ENCODE measurements at regions not wholly inside any gene's neighbourhood (a gene's known extent, or its start where the extent isn't known, plus 50 kb on each side); places are given as distances from the start of the nearest gene placed in this dataset.

DNA sequence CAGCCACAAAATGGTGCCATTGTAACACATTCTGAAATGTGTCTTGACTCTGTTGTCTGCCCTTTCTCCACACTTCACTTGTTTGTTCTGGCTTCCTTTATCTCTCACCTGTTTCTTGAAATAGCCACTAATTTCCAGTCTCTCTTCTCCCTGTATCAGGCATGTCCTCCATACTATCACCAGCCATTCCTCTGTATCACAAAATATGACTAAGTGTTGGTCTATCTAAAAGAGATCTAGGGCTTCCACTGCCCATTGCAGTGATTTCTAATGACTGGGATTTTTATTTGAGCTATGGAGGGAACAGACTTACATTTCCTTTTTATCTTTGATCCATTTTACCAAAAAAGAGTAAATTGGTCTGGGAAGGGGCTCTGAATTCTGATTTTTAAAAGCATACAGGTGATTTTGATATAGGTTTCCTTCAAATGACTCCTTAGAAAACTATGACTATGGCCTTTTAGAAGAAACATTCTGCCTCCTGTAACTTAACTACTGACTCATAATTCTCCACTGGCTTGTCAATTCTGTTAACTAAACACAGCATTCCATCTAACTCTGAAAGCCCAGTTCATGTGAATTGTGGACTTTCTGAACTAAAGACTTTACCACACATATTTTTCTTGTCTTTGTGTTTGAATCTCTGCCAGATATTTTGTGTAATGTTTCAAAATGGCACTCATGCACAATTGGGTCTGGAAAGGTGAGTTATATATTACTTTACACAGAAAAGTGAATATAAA lies 1121.4 kb downstream of the XPNPEP1 start:
- TF ChIP-seq EZH2 (IDR thresholded peaks at IDR 0.05; ENCODE audit: low read depth, unreplicated experiment) (no peak), POLR2AphosphoS5 (IDR thresholded peaks at IDR 0.05; ENCODE audit: low read depth) (no peak), EZH2phosphoT487 (IDR thresholded peaks at IDR 0.05; ENCODE audit: unreplicated experiment) (no peak), NANOG (IDR thresholded peaks at IDR 0.05; ENCODE audit: borderline replicate concordance) (no peak), ZNF331 (CRISPR knock-in tag; IDR thresholded peaks at IDR 0.05; ENCODE audit: low read depth) (no peak), CREB1 (CRISPR knock-in tag; IDR thresholded peaks at IDR 0.05; ENCODE audit: low read depth) (no peak), JUNB (IDR thresholded peaks at IDR 0.05; ENCODE audit: unreplicated experiment) (no peak), ZNF114 (CRISPR knock-in tag; IDR thresholded peaks at IDR 0.05) (no peak), STAT1 (IDR thresholded peaks at IDR 0.05; ENCODE audit: unreplicated experiment) (no peak)
- TF ChIP-seq, protein P1, sequence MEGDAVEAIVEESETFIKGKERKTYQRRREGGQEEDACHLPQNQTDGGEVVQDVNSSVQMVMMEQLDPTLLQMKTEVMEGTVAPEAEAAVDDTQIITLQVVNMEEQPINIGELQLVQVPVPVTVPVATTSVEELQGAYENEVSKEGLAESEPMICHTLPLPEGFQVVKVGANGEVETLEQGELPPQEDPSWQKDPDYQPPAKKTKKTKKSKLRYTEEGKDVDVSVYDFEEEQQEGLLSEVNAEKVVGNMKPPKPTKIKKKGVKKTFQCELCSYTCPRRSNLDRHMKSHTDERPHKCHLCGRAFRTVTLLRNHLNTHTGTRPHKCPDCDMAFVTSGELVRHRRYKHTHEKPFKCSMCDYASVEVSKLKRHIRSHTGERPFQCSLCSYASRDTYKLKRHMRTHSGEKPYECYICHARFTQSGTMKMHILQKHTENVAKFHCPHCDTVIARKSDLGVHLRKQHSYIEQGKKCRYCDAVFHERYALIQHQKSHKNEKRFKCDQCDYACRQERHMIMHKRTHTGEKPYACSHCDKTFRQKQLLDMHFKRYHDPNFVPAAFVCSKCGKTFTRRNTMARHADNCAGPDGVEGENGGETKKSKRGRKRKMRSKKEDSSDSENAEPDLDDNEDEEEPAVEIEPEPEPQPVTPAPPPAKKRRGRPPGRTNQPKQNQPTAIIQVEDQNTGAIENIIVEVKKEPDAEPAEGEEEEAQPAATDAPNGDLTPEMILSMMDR (conservative IDR thresholded peaks at IDR 0.05; ENCODE audit: low read depth in 2 of 2): no peak
- TF ChIP-seq, protein P2, sequence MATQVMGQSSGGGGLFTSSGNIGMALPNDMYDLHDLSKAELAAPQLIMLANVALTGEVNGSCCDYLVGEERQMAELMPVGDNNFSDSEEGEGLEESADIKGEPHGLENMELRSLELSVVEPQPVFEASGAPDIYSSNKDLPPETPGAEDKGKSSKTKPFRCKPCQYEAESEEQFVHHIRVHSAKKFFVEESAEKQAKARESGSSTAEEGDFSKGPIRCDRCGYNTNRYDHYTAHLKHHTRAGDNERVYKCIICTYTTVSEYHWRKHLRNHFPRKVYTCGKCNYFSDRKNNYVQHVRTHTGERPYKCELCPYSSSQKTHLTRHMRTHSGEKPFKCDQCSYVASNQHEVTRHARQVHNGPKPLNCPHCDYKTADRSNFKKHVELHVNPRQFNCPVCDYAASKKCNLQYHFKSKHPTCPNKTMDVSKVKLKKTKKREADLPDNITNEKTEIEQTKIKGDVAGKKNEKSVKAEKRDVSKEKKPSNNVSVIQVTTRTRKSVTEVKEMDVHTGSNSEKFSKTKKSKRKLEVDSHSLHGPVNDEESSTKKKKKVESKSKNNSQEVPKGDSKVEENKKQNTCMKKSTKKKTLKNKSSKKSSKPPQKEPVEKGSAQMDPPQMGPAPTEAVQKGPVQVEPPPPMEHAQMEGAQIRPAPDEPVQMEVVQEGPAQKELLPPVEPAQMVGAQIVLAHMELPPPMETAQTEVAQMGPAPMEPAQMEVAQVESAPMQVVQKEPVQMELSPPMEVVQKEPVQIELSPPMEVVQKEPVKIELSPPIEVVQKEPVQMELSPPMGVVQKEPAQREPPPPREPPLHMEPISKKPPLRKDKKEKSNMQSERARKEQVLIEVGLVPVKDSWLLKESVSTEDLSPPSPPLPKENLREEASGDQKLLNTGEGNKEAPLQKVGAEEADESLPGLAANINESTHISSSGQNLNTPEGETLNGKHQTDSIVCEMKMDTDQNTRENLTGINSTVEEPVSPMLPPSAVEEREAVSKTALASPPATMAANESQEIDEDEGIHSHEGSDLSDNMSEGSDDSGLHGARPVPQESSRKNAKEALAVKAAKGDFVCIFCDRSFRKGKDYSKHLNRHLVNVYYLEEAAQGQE (IDR thresholded peaks at IDR 0.05; ENCODE audit: unreplicated experiment): no peak
- TF ChIP-seq, protein P3, sequence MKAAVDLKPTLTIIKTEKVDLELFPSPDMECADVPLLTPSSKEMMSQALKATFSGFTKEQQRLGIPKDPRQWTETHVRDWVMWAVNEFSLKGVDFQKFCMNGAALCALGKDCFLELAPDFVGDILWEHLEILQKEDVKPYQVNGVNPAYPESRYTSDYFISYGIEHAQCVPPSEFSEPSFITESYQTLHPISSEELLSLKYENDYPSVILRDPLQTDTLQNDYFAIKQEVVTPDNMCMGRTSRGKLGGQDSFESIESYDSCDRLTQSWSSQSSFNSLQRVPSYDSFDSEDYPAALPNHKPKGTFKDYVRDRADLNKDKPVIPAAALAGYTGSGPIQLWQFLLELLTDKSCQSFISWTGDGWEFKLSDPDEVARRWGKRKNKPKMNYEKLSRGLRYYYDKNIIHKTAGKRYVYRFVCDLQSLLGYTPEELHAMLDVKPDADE (IDR thresholded peaks at IDR 0.05): no peak
- TF ChIP-seq, protein P4, sequence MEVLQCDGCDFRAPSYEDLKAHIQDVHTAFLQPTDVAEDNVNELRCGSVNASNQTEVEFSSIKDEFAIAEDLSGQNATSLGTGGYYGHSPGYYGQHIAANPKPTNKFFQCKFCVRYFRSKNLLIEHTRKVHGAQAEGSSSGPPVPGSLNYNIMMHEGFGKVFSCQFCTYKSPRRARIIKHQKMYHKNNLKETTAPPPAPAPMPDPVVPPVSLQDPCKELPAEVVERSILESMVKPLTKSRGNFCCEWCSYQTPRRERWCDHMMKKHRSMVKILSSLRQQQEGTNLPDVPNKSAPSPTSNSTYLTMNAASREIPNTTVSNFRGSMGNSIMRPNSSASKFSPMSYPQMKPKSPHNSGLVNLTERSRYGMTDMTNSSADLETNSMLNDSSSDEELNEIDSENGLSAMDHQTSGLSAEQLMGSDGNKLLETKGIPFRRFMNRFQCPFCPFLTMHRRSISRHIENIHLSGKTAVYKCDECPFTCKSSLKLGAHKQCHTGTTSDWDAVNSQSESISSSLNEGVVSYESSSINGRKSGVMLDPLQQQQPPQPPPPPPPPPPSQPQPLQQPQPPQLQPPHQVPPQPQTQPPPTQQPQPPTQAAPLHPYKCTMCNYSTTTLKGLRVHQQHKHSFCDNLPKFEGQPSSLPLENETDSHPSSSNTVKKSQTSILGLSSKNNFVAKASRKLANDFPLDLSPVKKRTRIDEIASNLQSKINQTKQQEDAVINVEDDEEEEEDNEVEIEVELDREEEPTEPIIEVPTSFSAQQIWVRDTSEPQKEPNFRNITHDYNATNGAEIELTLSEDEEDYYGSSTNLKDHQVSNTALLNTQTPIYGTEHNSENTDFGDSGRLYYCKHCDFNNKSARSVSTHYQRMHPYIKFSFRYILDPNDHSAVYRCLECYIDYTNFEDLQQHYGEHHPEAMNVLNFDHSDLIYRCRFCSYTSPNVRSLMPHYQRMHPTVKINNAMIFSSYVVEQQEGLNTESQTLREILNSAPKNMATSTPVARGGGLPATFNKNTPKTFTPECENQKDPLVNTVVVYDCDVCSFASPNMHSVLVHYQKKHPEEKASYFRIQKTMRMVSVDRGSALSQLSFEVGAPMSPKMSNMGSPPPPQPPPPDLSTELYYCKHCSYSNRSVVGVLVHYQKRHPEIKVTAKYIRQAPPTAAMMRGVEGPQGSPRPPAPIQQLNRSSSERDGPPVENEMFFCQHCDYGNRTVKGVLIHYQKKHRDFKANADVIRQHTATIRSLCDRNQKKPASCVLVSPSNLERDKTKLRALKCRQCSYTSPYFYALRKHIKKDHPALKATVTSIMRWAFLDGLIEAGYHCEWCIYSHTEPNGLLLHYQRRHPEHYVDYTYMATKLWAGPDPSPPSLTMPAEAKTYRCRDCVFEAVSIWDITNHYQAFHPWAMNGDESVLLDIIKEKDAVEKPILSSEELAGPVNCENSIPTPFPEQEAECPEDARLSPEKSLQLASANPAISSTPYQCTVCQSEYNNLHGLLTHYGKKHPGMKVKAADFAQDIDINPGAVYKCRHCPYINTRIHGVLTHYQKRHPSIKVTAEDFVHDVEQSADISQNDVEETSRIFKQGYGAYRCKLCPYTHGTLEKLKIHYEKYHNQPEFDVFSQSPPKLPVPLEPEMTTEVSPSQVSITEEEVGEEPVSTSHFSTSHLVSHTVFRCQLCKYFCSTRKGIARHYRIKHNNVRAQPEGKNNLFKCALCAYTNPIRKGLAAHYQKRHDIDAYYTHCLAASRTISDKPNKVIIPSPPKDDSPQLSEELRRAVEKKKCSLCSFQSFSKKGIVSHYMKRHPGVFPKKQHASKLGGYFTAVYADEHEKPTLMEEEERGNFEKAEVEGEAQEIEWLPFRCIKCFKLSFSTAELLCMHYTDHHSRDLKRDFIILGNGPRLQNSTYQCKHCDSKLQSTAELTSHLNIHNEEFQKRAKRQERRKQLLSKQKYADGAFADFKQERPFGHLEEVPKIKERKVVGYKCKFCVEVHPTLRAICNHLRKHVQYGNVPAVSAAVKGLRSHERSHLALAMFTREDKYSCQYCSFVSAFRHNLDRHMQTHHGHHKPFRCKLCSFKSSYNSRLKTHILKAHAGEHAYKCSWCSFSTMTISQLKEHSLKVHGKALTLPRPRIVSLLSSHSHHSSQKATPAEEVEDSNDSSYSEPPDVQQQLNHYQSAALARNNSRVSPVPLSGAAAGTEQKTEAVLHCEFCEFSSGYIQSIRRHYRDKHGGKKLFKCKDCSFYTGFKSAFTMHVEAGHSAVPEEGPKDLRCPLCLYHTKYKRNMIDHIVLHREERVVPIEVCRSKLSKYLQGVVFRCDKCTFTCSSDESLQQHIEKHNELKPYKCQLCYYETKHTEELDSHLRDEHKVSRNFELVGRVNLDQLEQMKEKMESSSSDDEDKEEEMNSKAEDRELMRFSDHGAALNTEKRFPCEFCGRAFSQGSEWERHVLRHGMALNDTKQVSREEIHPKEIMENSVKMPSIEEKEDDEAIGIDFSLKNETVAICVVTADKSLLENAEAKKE (CRISPR knock-in tag; IDR thresholded peaks at IDR 0.05): no peak

All from GM23338 (cell line).